PC-9 (cell line): ENCODE measurements at regions not wholly inside any gene's neighbourhood (a gene's known extent, or its start where the extent isn't known, plus 50 kb on each side); places are given as distances from the start of the nearest gene placed in this dataset.

ENCODE experiments used
- CTCF ChIP-seq: fragments of 200-600 bp; sonication (generic); conservative IDR thresholded peaks from 2 replicates; pipeline ENCODE4 v1.6.1; 2017; ENCODE audit warnings: mixed run types, antibody characterized with exemption, mild to moderate bottlenecking, moderate library complexity
- EZH2 ChIP-seq: fragments of 200-600 bp; sonication (generic); IDR thresholded peaks from 2 replicates; pipeline ENCODE4 v1.8.0; 2017; ENCODE audit warnings: antibody characterized with exemption, low read depth

GRCh38 chr13:64909184-64909583 is 2321.0 kb downstream of the PCDH9 start:
- no peak for TF ChIP-seq CTCF
- TF ChIP-seq EZH2: no peak
